Left ventricle myocardium inferior (tissue), 1 donor: ENCODE measurements at regions not wholly inside any gene's neighbourhood (a gene's known extent, or its start where the extent isn't known, plus 50 kb on each side); places are given as distances from the start of the nearest gene placed in this dataset.
"Not testable (repeated sequence)": the region's sequence is repeated elsewhere in the genome, so short reads cannot be mapped to it uniquely, and the experiment has no call there.

ENCODE experiments used
- DNase-seq: peaks from one replicate; pipeline ENCODE4 v3.0.0-alpha.2; 2020
- H3K27ac ChIP-seq: fragments of 200-600 bp; replicated peaks from 2 replicates; pipeline ENCODE4 v1.8.0; 2021
- H3K27me3 ChIP-seq: fragments of 200-600 bp; 2 replicates; pipeline ENCODE4 v1.8.0; 2021; ENCODE audit warnings: low read depth
- H3K36me3 ChIP-seq: fragments of 200-600 bp; 2 replicates; pipeline ENCODE4 v1.8.0; 2021
- H3K4me1 ChIP-seq: fragments of 200-600 bp; 2 replicates; pipeline ENCODE4 v1.8.0; 2021
- H3K4me3 ChIP-seq: fragments of 200-600 bp; 2 replicates; pipeline ENCODE4 v1.8.0; 2021; ENCODE audit warnings: mild to moderate bottlenecking, moderate library complexity
- H3K9me3 ChIP-seq: fragments of 200-600 bp; replicated peaks from 2 replicates; pipeline ENCODE4 v1.8.0; 2021
- CTCF ChIP-seq: fragments of 200-600 bp; IDR thresholded peaks from 2 replicates; pipeline ENCODE4 v1.8.0; 2021; ENCODE audit warnings: antibody characterized with exemption, mild to moderate bottlenecking, borderline replicate concordance
- intact Hi-C: fragments of 100-400 bp; cut with micrococcal nuclease; formaldehyde crosslinking; loops from one replicate; pipeline ENCODE4 v1.11.0; 2022
- donor health status: DM: no; HTN: yes; CAD: no; lungs with severe emphysema.

- TF ChIP-seq CTCF = peak; percentile 41
- intact Hi-C loops = no loop called here
- DNase-seq = no peak
- H3K4me3 ChIP-seq = no peak overlapping the region
- no peak overlapping the region for H3K27ac ChIP-seq
- no peaks in the 10 kb centered on the region for H3K27me3 ChIP-seq
- H3K4me1 ChIP-seq = peaks cover 4% of the 10 kb centered on the region
- H3K9me3 ChIP-seq = no peaks in the 10 kb centered on the region
- no peaks in the 10 kb centered on the region for H3K36me3 ChIP-seq
Measured at GRCh38 chr13:44648392-44649103, 72.4 kb upstream of the TSC22D1 start.

GRCh38 chr13:44647560-44647959 is 71.4 kb upstream of the TSC22D1 start:
- DNase-seq, H3K27me3 ChIP-seq, H3K27ac ChIP-seq, H3K4me3 ChIP-seq, H3K9me3 ChIP-seq, H3K36me3 ChIP-seq, H3K4me1 ChIP-seq, intact Hi-C loops: not testable (repeated sequence)

- no peaks in the 10 kb centered on the region for H3K4me1 ChIP-seq
- no peak for TF ChIP-seq CTCF
- no peak overlapping the region for H3K4me3 ChIP-seq
- no peaks in the 10 kb centered on the region for H3K36me3 ChIP-seq
- intact Hi-C loops = no loop called here
- no peaks in the 10 kb centered on the region for H3K9me3 ChIP-seq
- no peak overlapping the region for H3K27ac ChIP-seq
- DNase-seq = no peak
- no peaks in the 10 kb centered on the region for H3K27me3 ChIP-seq
Measured at GRCh38 chr13:44646044-44646443, 69.9 kb upstream of the TSC22D1 start.

GRCh38 chr13:44643256-44643655 is 67.1 kb upstream of the TSC22D1 start:
- intact Hi-C loops = no loop called here
- no peak overlapping the region for H3K4me3 ChIP-seq
- no peaks in the 10 kb centered on the region for H3K9me3 ChIP-seq
- no peak for TF ChIP-seq CTCF
- no peaks in the 10 kb centered on the region for H3K27me3 ChIP-seq
- no peak for DNase-seq
- no peak overlapping the region for H3K27ac ChIP-seq
- no peaks in the 10 kb centered on the region for H3K36me3 ChIP-seq
- no peaks in the 10 kb centered on the region for H3K4me1 ChIP-seq

GRCh38 chr13:44637581-44637980 is 61.5 kb upstream of the TSC22D1 start:
- intact Hi-C loops = no loop called here

More at GRCh38 chr13:44637581-44637980, 61.5 kb upstream of the TSC22D1 start:
- Histone ChIP-seq H3K27me3 (no peaks in the 10 kb centered on the region), H3K9me3 (no peaks in the 10 kb centered on the region), H3K4me3 (no peak overlapping the region), H3K36me3 (no peaks in the 10 kb centered on the region), H3K4me1 (no peaks in the 10 kb centered on the region), H3K27ac (no peak overlapping the region)
- no peak for DNase-seq
- no peak for TF ChIP-seq CTCF
